ENCODE measurements at regions not wholly inside any gene's neighbourhood (a gene's known extent, or its start where the extent isn't known, plus 50 kb on each side); places are given as distances from the start of the nearest gene placed in this dataset.

DNA sequence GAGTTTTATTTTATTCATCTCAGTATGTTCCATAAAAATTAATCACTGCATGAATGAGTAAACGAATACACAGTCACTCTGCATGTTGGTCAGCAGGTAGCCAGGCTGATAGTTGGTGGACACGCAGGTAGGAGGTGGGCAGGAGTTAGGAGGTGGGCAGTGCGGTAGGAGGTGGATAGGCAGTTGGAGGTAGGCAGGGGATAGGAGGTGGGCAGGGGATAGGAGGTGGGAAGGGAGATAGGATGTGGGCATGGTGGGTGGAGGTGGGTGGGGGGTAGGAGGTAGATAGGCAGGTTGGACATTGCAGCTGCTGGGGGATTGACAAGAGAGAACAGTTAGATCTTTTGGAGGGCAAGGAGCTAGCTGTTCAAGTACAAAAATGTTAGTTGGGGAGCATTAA lies 322.7 kb downstream of the PTPRU start:
- TF ChIP-seq, protein P1, sequence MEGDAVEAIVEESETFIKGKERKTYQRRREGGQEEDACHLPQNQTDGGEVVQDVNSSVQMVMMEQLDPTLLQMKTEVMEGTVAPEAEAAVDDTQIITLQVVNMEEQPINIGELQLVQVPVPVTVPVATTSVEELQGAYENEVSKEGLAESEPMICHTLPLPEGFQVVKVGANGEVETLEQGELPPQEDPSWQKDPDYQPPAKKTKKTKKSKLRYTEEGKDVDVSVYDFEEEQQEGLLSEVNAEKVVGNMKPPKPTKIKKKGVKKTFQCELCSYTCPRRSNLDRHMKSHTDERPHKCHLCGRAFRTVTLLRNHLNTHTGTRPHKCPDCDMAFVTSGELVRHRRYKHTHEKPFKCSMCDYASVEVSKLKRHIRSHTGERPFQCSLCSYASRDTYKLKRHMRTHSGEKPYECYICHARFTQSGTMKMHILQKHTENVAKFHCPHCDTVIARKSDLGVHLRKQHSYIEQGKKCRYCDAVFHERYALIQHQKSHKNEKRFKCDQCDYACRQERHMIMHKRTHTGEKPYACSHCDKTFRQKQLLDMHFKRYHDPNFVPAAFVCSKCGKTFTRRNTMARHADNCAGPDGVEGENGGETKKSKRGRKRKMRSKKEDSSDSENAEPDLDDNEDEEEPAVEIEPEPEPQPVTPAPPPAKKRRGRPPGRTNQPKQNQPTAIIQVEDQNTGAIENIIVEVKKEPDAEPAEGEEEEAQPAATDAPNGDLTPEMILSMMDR (IDR thresholded peaks at IDR 0.05; ENCODE audit: low read depth, low read length) = no peak
- H3K4me3 ChIP-seq (ENCODE audit: low read depth, low read length) = no peak overlapping the region

DNA sequence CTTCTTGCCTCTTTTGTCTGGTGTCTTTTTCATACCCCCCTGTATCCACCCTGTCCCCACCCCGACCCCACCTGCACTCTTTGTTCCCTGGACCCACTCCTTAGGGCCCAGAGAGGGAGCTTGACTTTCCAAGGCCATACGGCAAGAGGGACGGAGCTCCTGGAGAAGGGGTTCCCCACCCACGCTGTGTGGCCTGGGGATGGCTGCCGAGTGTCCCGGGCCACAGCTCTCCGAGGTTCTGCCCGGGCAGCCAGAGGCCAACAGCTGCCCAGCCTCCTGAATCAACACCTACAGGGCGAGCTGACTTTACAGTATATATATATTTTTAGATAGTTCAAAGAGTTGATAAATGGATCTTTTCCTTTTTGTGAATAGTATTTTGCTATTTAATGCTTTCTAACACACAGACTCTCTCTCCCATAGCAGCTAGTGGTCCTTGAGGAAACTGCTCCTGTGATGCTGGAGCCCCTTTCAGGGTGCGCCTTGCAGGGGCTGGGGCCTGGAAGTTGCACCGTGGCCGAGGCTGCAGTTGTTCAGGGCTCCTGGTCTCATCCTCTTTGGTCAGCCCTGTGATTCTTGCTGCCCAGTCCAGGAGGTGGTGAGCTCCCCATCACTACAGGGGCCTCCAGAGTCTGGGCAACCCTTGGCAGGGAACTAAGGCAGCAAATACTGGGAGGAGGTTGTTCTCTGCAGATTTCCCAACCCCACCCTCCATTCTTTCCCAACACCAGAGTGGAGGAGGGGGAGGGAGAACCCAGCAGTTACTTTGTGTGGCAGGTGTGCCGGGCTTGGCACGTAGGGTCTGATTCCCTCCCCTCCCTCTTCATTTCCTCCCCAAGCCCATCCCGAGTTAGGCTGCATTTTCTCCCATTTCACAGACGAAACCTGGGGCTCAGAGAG lies 321.6 kb downstream of the PTPRU start:
- H3K4me3 ChIP-seq (ENCODE audit: low read depth, low read length) = no peak overlapping the region
- TF ChIP-seq, protein P1 (IDR thresholded peaks at IDR 0.05; ENCODE audit: low read depth, low read length) = no peak

- no peak overlapping the region for H3K4me3 ChIP-seq (ENCODE audit: low read depth, low read length)
- TF ChIP-seq, protein P1 (IDR thresholded peaks at IDR 0.05; ENCODE audit: low read depth, low read length) = no peak
Measured at GRCh38 chr1:29557066-29557465, 320.7 kb downstream of the PTPRU start.

GRCh38 chr1:29556657-29557056 lies 320.3 kb downstream of the PTPRU start:
- no peak overlapping the region for H3K4me3 ChIP-seq (ENCODE audit: low read depth, low read length)
- TF ChIP-seq, protein P1 (IDR thresholded peaks at IDR 0.05; ENCODE audit: low read depth, low read length) = no peak

DNA sequence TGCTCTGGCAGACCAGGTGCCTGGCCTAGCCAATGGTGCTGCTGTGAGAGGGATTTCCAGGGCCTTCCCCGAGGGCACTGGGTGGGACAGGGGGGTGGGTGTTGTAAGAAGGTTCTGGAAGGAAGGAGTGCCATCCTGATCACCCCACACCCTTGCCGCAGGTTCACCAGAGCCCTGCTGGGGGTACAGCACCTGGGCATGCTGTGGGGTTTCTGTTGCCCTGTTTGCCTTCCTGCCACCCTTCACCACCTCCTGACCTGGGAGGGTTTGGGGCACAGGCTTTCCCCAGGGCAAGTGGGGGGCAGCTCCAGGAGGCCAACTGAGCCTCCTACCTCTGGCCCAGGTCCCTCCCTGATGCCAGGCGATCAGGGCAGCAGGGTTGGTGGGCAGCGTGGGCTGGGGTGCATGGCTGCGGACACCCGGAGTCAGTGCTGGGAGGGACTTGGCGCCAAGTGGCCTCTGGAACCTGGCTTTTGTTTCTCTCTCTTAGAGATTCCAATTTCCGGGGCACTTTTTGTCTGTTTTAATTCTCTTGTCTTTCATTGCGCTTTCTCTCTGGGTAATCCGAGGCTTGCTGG lies 318.8 kb downstream of the PTPRU start:
- TF ChIP-seq, protein P1 (IDR thresholded peaks at IDR 0.05; ENCODE audit: low read depth, low read length) = no peak
- no peak overlapping the region for H3K4me3 ChIP-seq (ENCODE audit: low read depth, low read length)

DNA sequence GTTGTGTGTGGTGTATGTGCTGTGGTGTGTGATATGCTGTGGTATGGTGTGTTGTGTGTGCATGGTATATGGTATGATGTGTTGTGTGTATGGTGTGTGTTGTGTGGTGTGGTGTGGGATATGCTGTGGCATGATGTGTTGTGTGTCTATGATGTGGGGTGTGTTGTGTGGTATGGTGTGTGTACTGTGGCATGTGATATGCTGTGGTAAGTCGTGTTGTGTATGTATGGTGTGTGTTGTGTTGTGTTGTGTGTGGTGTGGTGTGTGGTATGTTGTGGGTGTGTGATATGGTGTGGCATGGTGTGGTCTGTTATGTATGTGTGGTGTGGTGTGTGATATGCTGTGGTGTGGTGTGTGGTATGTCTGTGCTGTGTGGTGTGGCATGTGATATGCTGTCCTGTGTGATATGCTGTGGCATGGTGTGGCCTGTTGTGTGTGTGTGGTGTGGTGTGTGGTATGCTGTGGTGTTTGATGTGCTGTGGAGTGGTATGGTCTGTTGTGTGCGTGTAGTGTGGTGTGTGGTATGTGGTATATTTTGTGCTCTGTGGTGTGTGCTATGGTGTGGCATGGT lies 318.0 kb downstream of the PTPRU start:
- no peak overlapping the region for H3K4me3 ChIP-seq (ENCODE audit: low read depth, low read length)
- TF ChIP-seq, protein P1 (IDR thresholded peaks at IDR 0.05; ENCODE audit: low read depth, low read length) = no peak

Measured in WI38 (cell line).